ENCODE measurements at regions not wholly inside any gene's neighbourhood (a gene's known extent, or its start where the extent isn't known, plus 50 kb on each side); places are given as distances from the start of the nearest gene placed in this dataset.

- RAD21 ChIA-PET (ENCODE audit: low non-redundant PET in 1 of 2, low total read pairs in 2 of 2, uncharacterized antibody in 2 of 2, unreplicated experiment in 2 of 2), result no interaction called here
- DNase-seq (ENCODE audit: low read depth, low spot score), result no peak
Observed at GRCh38 chr6:98036344-98036923, 753.4 kb upstream of the MMS22L start.

More at GRCh38 chr6:98036344-98036923, 753.4 kb upstream of the MMS22L start:
- no peaks in the 10 kb centered on the region for H4K20me1 ChIP-seq (ENCODE audit: insufficient read depth)
- intact Hi-C loops (cut with micrococcal nuclease), result loop anchor here (5.0 kb wide), 1 partner anchor 329 kb away; no protein-coding TSS in a partner anchor
- no peak overlapping the region for H3K4me3 ChIP-seq (replicated peaks in 1 of 2; ENCODE audit: low read depth in 1 of 2, low read length in 2 of 2)
- H3K36me3 ChIP-seq (ENCODE audit: control insufficient read depth in 1 of 2, insufficient read depth in 2 of 2, low read length in 2 of 2), result no peaks in the 10 kb centered on the region
- BruUV-seq (replicated peaks), result no TSS peak
- TF ChIP-seq TCF7L2 (IDR thresholded peaks at IDR 0.05; ENCODE audit: borderline replicate concordance, extremely low read depth, insufficient read depth, insufficient read length) (no peak), CTCF (IDR thresholded peaks at IDR 0.05 in 2 of 3, conservative IDR thresholded peaks at IDR 0.05 in 1 of 3; ENCODE audit: borderline replicate concordance in 1 of 3, insufficient read depth in 1 of 3, low read depth in 2 of 3, low read length in 2 of 3) (no peak), ELF1 (IDR thresholded peaks at IDR 0.05; ENCODE audit: borderline replicate concordance, low read depth) (no peak), ATF3 (IDR thresholded peaks at IDR 0.05) (no peak), EZH2 (IDR thresholded peaks at IDR 0.05) (no peak), SIN3A (IDR thresholded peaks at IDR 0.05; ENCODE audit: low read depth) (no peak), EGR1 (IDR thresholded peaks at IDR 0.05; ENCODE audit: low read depth) (no peak), MAX (IDR thresholded peaks at IDR 0.05) (no peak), EZH2phosphoT487 (IDR thresholded peaks at IDR 0.05; ENCODE audit: borderline replicate concordance) (no peak), POLR2AphosphoS5 (IDR thresholded peaks at IDR 0.05; ENCODE audit: low read depth, low read length) (no peak), FOSL1 (IDR thresholded peaks at IDR 0.05; ENCODE audit: low read depth) (no peak), ZFX (IDR thresholded peaks at IDR 0.05) (no peak), POLR2A (IDR thresholded peaks at IDR 0.05; ENCODE audit: borderline replicate concordance, extremely low read depth, insufficient read depth, insufficient read length) (no peak)
- TF ChIP-seq, protein P1, sequence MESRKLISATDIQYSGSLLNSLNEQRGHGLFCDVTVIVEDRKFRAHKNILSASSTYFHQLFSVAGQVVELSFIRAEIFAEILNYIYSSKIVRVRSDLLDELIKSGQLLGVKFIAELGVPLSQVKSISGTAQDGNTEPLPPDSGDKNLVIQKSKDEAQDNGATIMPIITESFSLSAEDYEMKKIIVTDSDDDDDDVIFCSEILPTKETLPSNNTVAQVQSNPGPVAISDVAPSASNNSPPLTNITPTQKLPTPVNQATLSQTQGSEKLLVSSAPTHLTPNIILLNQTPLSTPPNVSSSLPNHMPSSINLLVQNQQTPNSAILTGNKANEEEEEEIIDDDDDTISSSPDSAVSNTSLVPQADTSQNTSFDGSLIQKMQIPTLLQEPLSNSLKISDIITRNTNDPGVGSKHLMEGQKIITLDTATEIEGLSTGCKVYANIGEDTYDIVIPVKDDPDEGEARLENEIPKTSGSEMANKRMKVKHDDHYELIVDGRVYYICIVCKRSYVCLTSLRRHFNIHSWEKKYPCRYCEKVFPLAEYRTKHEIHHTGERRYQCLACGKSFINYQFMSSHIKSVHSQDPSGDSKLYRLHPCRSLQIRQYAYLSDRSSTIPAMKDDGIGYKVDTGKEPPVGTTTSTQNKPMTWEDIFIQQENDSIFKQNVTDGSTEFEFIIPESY (IDR thresholded peaks at IDR 0.05; ENCODE audit: extremely low read depth, insufficient replicate concordance, low read length), result no peak
- no peak overlapping the region for H3K27ac ChIP-seq (ENCODE audit: low read depth, low read length)
- H3K4me2 ChIP-seq (ENCODE audit: low read length), result no peak overlapping the region
- no peak for ATAC-seq
- ChIA-PET CTCF (no interaction called here), POLR2A (no interaction called here)
- H2AFZ ChIP-seq (ENCODE audit: low read depth, low read length, poor library complexity, severe bottlenecking), result no peak overlapping the region
- peaks cover 42% of the 10 kb centered on the region for H3K27me3 ChIP-seq (ENCODE audit: insufficient read depth, low read length)
- no peaks in the 10 kb centered on the region for H3K9me3 ChIP-seq (ENCODE audit: control insufficient read depth in 1 of 2, insufficient read depth in 1 of 2, low read depth in 1 of 2, low read length in 2 of 2)
- H3K4me1 ChIP-seq (ENCODE audit: control insufficient read depth in 1 of 2, insufficient read depth in 2 of 2, low read length in 2 of 2), result no peaks in the 10 kb centered on the region
- H3K79me2 ChIP-seq (ENCODE audit: insufficient read depth, low read length), result no peaks in the 10 kb centered on the region
- H3K9ac ChIP-seq (ENCODE audit: low read length), result no peak overlapping the region
- H3K9me2 ChIP-seq (ENCODE audit: insufficient read depth), result no peaks in the 10 kb centered on the region

Data from HCT116 (cell line).